HepG2 (cell line): ENCODE measurements at regions not wholly inside any gene's neighbourhood (a gene's known extent, or its start where the extent isn't known, plus 50 kb on each side); places are given as distances from the start of the nearest gene placed in this dataset.
A peak's percentile ranks its signal among the peaks of the same experiment; 100 is the strongest.

Source experiments
- AHR ChIP-seq: IDR thresholded peaks from 2 replicates; pipeline ENCODE4 v1.6.1; 2018; ENCODE audit warnings: missing genetic modification reagents, missing compliant biosample characterization
- BRCA1 ChIP-seq: sonication (generic); formaldehyde crosslinking; IDR thresholded peaks from 2 replicates; pipeline ENCODE4 v1.4.0; 2020; ENCODE audit warnings: missing genetic modification reagents
- CREM ChIP-seq, 2 experiments: sonication (generic) in 1 of 2; formaldehyde crosslinking in 1 of 2; IDR thresholded peaks; 2 replicates each; pipeline versions ENCODE4 v1.4.0 to v1.6.1; 2016 to 2020; ENCODE audit warnings: antibody characterized with exemption in 1 of 2, mild to moderate bottlenecking in 1 of 2, missing genetic modification reagents in 1 of 2
- FOXM1 ChIP-seq: sonication (generic); formaldehyde crosslinking; IDR thresholded peaks from 2 replicates; pipeline ENCODE4 v1.5.0; 2020; ENCODE audit warnings: missing genetic modification reagents
- HNRNPH1 ChIP-seq: fragments of 200-400 bp; formaldehyde crosslinking; optimal IDR thresholded peaks from 2 replicates; pipeline ENCODE3; 2017; ENCODE audit warnings: mild to moderate bottlenecking, low read depth, low read length
- KDM1A ChIP-seq: IDR thresholded peaks from 2 replicates; pipeline ENCODE4 v1.6.1; 2016; ENCODE audit warnings: missing compliant biosample characterization
- NRL ChIP-seq: sonication (generic); formaldehyde crosslinking; IDR thresholded peaks from 2 replicates; pipeline ENCODE4 v1.5.0; 2020; ENCODE audit warnings: missing genetic modification reagents, mild to moderate bottlenecking, moderate library complexity, borderline replicate concordance
- PCBP1 ChIP-seq: fragments of 200-400 bp; formaldehyde crosslinking; IDR thresholded peaks from 2 replicates; pipeline ENCODE4 v1.6.1; 2017; ENCODE audit warnings: mild to moderate bottlenecking, low read depth, low read length, borderline replicate concordance
- PCBP2 ChIP-seq: fragments of 200-400 bp; formaldehyde crosslinking; optimal IDR thresholded peaks from 2 replicates; pipeline ENCODE3; 2018; ENCODE audit warnings: low read length, low read depth; ENCODE audit not compliant: poor library complexity, severe bottlenecking
- RARA ChIP-seq: IDR thresholded peaks from 2 replicates; pipeline ENCODE4 v1.6.1; 2016; ENCODE audit warnings: missing genetic modification reagents, missing compliant biosample characterization
- RFX3 ChIP-seq: IDR thresholded peaks from 2 replicates; pipeline ENCODE4 v1.6.1; 2016; ENCODE audit warnings: missing biosample characterization, missing genetic modification reagents
- SALL1 ChIP-seq: sonication (generic); formaldehyde crosslinking; IDR thresholded peaks from 2 replicates; pipeline ENCODE4 v1.8.0; 2022; ENCODE audit warnings: mild to moderate bottlenecking, missing genetic modification reagents
- TMF1 ChIP-seq: sonication (generic); formaldehyde crosslinking; IDR thresholded peaks from 2 replicates; pipeline ENCODE4 v1.8.1; 2022; ENCODE audit warnings: low read depth, missing genetic modification reagents
- ZBTB1 ChIP-seq: sonication (generic); formaldehyde crosslinking; IDR thresholded peaks from 2 replicates; pipeline ENCODE4 v1.4.0; 2020; ENCODE audit warnings: missing genetic modification reagents, borderline replicate concordance
- ZBTB26 ChIP-seq: IDR thresholded peaks from 2 replicates; pipeline ENCODE4 v1.6.1; 2016; ENCODE audit warnings: missing compliant biosample characterization, missing genetic modification reagents, borderline replicate concordance
- ZC3H13 ChIP-seq: sonication (generic); formaldehyde crosslinking; IDR thresholded peaks from 2 replicates; pipeline ENCODE4 v1.8.1; 2023; ENCODE audit warnings: mild to moderate bottlenecking, missing genetic modification reagents, moderate library complexity
- ZNF260 ChIP-seq: sonication (generic); formaldehyde crosslinking; IDR thresholded peaks from 2 replicates; pipeline ENCODE4 v1.4.0; 2020; ENCODE audit warnings: missing genetic modification reagents, low read depth, mild to moderate bottlenecking, borderline replicate concordance
- ZNF333 ChIP-seq: sonication (generic); formaldehyde crosslinking; IDR thresholded peaks from 2 replicates; pipeline ENCODE4 v1.4.0; 2020; ENCODE audit warnings: mild to moderate bottlenecking, missing genetic modification reagents, borderline replicate concordance
- ZNF451 ChIP-seq: sonication (generic); formaldehyde crosslinking; IDR thresholded peaks from 2 replicates; pipeline ENCODE4 v1.5.0; 2020; ENCODE audit warnings: mild to moderate bottlenecking, missing genetic modification reagents
- TF ChIP-seq, protein P1 (sequence below): sonication (generic); formaldehyde crosslinking; IDR thresholded peaks from 2 replicates; pipeline ENCODE4 v1.8.0; 2022; ENCODE audit warnings: missing genetic modification reagents, mild to moderate bottlenecking, borderline replicate concordance
- TF ChIP-seq, protein P2 (sequence below): sonication (generic); formaldehyde crosslinking; IDR thresholded peaks from 2 replicates; pipeline ENCODE4 v1.4.0; 2020; ENCODE audit warnings: mild to moderate bottlenecking, missing genetic modification reagents

DNA sequence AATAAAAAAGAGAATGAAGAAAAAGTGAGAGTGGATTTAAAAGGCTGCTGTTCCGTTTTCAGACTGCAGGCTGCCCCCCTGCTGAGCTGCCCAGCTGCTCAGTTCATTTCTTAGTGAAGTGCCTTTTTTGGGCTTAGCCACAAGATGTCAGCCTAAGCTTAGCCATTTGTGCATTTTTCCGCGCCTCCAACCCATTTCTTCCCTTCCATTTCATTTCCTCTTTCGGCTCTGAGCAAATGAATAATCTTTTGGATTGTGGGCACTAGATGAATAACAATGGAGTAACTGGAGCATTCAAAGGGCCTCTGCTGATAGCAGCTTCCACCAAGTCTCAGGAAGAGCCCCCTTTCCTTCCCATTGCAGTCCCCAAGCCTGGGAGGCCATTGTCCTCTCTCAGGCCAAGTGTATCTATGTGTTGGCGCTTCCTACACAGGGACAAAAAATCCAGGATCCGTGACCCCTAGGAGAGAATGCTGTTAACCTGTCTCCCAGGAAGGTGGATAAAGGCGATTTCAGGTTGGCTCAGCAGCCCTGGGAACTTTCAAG lies 83.5 kb upstream of the SPTLC3 start (continued):
- TF ChIP-seq NRL (CRISPR knock-in tag) (no peak), AHR (CRISPR knock-in tag) (no peak; the same call in none of the 2 replicates), BRCA1 (CRISPR knock-in tag) (no peak), SALL1 (CRISPR knock-in tag) (peak; percentile 62), ZBTB26 (CRISPR knock-in tag) (peak; percentile 26; the same call in 1 of the 2 replicates), ZNF333 (CRISPR knock-in tag) (no peak), ZNF451 (no peak), FOXM1 (no peak), TMF1 (CRISPR knock-in tag) (no peak), ZC3H13 (no peak), ZNF260 (CRISPR knock-in tag) (no peak), PCBP1 (no peak), CREM (IDR thresholded peaks at IDR 0.05) (no peak), CREM (CRISPR knock-in tag; IDR thresholded peaks at IDR 0.05) (no peak), KDM1A (CRISPR knock-in tag) (no peak), ZBTB1 (CRISPR knock-in tag) (no peak), RFX3 (CRISPR knock-in tag) (no peak), RARA (CRISPR knock-in tag) (no peak), HNRNPH1 (no peak), PCBP2 (no peak)
- TF ChIP-seq, protein P1, sequence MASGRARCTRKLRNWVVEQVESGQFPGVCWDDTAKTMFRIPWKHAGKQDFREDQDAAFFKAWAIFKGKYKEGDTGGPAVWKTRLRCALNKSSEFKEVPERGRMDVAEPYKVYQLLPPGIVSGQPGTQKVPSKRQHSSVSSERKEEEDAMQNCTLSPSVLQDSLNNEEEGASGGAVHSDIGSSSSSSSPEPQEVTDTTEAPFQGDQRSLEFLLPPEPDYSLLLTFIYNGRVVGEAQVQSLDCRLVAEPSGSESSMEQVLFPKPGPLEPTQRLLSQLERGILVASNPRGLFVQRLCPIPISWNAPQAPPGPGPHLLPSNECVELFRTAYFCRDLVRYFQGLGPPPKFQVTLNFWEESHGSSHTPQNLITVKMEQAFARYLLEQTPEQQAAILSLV (CRISPR knock-in tag) = no peak
- TF ChIP-seq, protein P2, sequence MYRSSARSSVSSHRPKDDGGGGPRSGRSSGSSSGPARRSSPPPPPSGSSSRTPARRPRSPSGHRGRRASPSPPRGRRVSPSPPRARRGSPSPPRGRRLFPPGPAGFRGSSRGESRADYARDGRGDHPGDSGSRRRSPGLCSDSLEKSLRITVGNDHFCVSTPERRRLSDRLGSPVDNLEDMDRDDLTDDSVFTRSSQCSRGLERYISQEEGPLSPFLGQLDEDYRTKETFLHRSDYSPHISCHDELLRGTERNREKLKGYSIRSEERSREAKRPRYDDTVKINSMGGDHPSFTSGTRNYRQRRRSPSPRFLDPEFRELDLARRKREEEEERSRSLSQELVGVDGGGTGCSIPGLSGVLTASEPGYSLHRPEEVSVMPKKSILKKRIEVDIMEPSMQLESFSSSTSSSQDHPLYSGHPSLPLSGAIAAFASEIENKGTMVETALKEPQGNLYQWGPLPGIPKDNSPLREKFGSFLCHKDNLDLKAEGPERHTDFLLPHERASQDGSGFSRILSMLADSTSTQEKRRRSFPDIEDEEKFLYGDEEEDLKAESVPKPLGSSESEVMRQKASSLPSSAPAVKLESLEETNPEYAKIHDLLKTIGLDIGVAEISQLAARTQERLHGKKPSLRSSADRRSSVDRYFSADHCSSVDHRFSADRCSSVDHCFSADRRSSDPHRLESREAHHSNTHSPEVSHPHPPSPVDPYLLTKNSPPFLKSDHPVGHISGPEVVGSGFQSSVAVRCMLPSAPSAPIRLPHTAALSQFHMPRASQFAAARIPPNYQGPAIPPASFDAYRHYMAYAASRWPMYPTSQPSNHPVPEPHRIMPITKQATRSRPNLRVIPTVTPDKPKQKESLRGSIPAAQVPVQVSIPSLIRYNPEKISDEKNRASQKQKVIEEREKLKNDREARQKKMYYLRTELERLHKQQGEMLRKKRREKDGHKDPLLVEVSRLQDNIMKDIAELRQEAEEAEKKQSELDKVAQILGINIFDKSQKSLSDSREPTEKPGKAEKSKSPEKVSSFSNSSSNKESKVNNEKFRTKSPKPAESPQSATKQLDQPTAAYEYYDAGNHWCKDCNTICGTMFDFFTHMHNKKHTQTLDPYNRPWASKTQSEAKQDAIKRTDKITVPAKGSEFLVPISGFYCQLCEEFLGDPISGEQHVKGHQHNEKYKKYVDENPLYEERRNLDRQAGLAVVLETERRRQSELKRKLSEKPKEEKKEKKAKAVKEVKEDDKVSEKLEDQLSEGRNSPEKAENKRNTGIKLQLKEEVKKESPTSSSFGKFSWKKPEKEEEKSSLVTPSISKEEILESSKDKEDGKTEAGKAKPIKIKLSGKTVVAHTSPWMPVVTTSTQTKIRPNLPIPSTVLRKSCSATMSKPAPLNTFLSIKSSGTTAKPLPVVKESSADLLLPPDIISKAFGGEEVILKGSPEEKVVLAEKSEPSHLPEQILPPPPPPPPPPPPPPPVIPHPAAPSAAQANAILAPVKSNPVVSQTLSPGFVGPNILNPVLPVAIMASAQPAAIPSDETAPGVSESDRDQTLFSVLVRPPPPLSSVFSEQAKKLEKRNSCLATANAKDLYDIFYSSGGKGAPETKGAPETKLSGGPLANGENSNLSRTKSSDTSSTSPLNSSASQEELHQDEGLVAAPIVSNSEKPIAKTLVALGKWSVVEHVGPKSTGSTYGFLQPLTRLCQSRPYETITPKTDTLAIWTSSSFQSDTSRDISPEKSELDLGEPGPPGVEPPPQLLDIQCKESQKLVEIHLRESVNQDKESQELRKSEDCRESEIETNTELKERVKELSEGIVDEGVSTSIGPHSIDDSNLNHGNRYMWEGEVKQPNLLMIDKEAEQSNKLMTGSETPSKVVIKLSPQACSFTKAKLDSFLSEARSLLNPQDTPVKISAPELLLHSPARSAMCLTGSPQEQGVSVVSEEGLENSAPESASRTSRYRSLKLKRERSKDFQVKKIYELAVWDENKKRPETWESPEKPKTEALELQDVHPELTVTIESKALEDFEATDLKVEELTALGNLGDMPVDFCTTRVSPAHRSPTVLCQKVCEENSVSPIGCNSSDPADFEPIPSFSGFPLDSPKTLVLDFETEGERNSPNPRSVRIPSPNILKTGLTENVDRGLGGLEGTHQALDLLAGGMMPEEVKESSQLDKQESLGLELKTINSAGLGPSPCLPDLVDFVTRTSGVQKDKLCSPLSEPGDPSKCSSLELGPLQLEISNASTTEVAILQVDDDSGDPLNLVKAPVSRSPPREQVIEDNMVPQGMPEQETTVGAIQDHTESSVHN (CRISPR knock-in tag) = peak; percentile 63; the same call in 1 of the 2 replicates
